Upper lobe of left lung (tissue), 6 donors: ENCODE measurements at regions not wholly inside any gene's neighbourhood (a gene's known extent, or its start where the extent isn't known, plus 50 kb on each side); places are given as distances from the start of the nearest gene placed in this dataset.

Source experiments
- ATAC-seq, 2 donors: fragments of 200-7000 bp; cut with Tn5 transposase; one replicate each; pipeline ENCODE4 v1.9.1; 2022; ENCODE audit warnings: mild to moderate bottlenecking in 2 of 2, moderate library complexity in 2 of 2; ENCODE audit not compliant: low FRiP score in 2 of 2
- DNase-seq, 2 donors: peaks; one replicate each; pipeline ENCODE4 v3.0.0-alpha.2; 2019 to 2020
- H3K27ac ChIP-seq, 4 donors: fragments of 200-600 bp; sonication (generic); one replicate each; pipeline ENCODE4 v1.5.1; 2016 to 2019
- H3K27me3 ChIP-seq, 4 donors: fragments of 200-600 bp; sonication (generic); one replicate each; pipeline ENCODE4 v1.5.1; 2017 to 2019
- H3K36me3 ChIP-seq, 4 donors: fragments of 200-600 bp; sonication (generic); one replicate each; pipeline ENCODE4 v1.5.1; 2016 to 2019
- H3K4me1 ChIP-seq, 4 donors: fragments of 200-600 bp; sonication (generic); one replicate each; pipeline ENCODE4 v1.5.1; 2018 to 2019
- H3K4me3 ChIP-seq, 4 donors: fragments of 200-600 bp; sonication (generic); one replicate each; pipeline ENCODE4 v1.5.1; 2017 to 2019; ENCODE audit warnings: mild to moderate bottlenecking in 2 of 4, moderate library complexity in 1 of 4
- H3K9me3 ChIP-seq, 4 donors: fragments of 200-600 bp; sonication (generic); one replicate each; pipeline ENCODE4 v1.5.1; 2018 to 2019
- EP300 ChIP-seq, 4 donors: sonication (generic); formaldehyde crosslinking; IDR thresholded peaks; one replicate each; pipeline ENCODE4 v1.5.1; 2017; ENCODE audit warnings: antibody characterized with exemption in 4 of 4, control low read depth in 2 of 4
- POLR2A ChIP-seq, 4 donors: fragments of 450-650 bp; IDR thresholded peaks; one replicate each; pipeline ENCODE4 v1.5.1; 2016 to 2017; ENCODE audit warnings: antibody characterized with exemption in 4 of 4, mild to moderate bottlenecking in 2 of 4
- POLR2AphosphoS5 ChIP-seq, 2 donors: sonication (generic); formaldehyde crosslinking; IDR thresholded peaks; one replicate each; pipeline ENCODE4 v1.5.1; 2017; ENCODE audit warnings: antibody characterized with exemption in 2 of 2
- WGBS, 2 donors: methylation state at CpG; one replicate each; pipeline ENCODE4 v1.1.5; 2017 to 2018; 5-methylcytosine and 5-hydroxymethylcytosine counted together
- TF ChIP-seq, protein P1 (sequence below), 6 experiments: fragments of 450-650 bp in 4 of 6; fragments of 200-600 bp in 2 of 6; sonication (generic) in 2 of 6; IDR thresholded peaks; one replicate each; pipeline ENCODE4 v1.5.1; 2016 to 2019; ENCODE audit warnings: antibody characterized with exemption in 6 of 6
- donor health status: DM: no; HTN: no; CAD: no; lungs with moderate emphysema.
- donor health status: DM: no; HTN: yes; CAD: no; lungs with severe emphysema.

- no peak for ATAC-seq
- Histone ChIP-seq H3K9me3 (no peaks in the 10 kb centered on the region), H3K4me1 (peaks cover 0 to 7% (median 2%) of the 10 kb centered on the region in 4 donors), H3K36me3 (no peaks in the 10 kb centered on the region), H3K27me3 (no peaks in the 10 kb centered on the region), H3K4me3 (no peak overlapping the region), H3K27ac (no peak overlapping the region)
- WGBS, 2 donors, result 69 to 74% methylated on average over 2 of the region's 2 CpGs
- TF ChIP-seq, protein P1, sequence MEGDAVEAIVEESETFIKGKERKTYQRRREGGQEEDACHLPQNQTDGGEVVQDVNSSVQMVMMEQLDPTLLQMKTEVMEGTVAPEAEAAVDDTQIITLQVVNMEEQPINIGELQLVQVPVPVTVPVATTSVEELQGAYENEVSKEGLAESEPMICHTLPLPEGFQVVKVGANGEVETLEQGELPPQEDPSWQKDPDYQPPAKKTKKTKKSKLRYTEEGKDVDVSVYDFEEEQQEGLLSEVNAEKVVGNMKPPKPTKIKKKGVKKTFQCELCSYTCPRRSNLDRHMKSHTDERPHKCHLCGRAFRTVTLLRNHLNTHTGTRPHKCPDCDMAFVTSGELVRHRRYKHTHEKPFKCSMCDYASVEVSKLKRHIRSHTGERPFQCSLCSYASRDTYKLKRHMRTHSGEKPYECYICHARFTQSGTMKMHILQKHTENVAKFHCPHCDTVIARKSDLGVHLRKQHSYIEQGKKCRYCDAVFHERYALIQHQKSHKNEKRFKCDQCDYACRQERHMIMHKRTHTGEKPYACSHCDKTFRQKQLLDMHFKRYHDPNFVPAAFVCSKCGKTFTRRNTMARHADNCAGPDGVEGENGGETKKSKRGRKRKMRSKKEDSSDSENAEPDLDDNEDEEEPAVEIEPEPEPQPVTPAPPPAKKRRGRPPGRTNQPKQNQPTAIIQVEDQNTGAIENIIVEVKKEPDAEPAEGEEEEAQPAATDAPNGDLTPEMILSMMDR (IDR thresholded peaks at IDR 0.05), result no peak
- TF ChIP-seq POLR2AphosphoS5 (IDR thresholded peaks at IDR 0.05), result no peak
- no peak for TF ChIP-seq EP300 (IDR thresholded peaks at IDR 0.05)
- TF ChIP-seq POLR2A (IDR thresholded peaks at IDR 0.05), result no peak
- no peak for DNase-seq
Observed at GRCh38 chr20:4445331-4445730, 196.2 kb upstream of the ADRA1D start.

- no peak for ATAC-seq
- TF ChIP-seq POLR2A (IDR thresholded peaks at IDR 0.05) (no peak), EP300 (IDR thresholded peaks at IDR 0.05) (no peak), POLR2AphosphoS5 (IDR thresholded peaks at IDR 0.05) (no peak)
- TF ChIP-seq, protein P1 (IDR thresholded peaks at IDR 0.05), result no peak
- 88 to 91% methylated on average over 2 of the region's 2 CpGs for WGBS, 2 donors
Observed at GRCh38 chr20:4444404-4444803, 195.3 kb upstream of the ADRA1D start.

GRCh38 chr20:4443016-4443415 lies 193.9 kb upstream of the ADRA1D start:
- TF ChIP-seq POLR2AphosphoS5 (IDR thresholded peaks at IDR 0.05), result no peak
- TF ChIP-seq POLR2A (IDR thresholded peaks at IDR 0.05), result no peak
- TF ChIP-seq, protein P1 (IDR thresholded peaks at IDR 0.05), result no peak
- no peak for TF ChIP-seq EP300 (IDR thresholded peaks at IDR 0.05)
- no peak overlapping the region for H3K4me3 ChIP-seq
- no peaks in the 10 kb centered on the region for H3K4me1 ChIP-seq
- 68 to 70% methylated on average over 4 of the region's 4 CpGs for WGBS, 2 donors
- no peaks in the 10 kb centered on the region for H3K36me3 ChIP-seq
- H3K9me3 ChIP-seq, result no peaks in the 10 kb centered on the region
- ATAC-seq, result no peak
- no peak for DNase-seq
- no peak overlapping the region for H3K27ac ChIP-seq
- H3K27me3 ChIP-seq, result no peaks in the 10 kb centered on the region

More at GRCh38 chr20:4444404-4444803, 195.3 kb upstream of the ADRA1D start:
- no peak for DNase-seq
- Histone ChIP-seq H3K4me3 (no peak overlapping the region), H3K27ac (no peak overlapping the region), H3K4me1 (no peaks in the 10 kb centered on the region), H3K9me3 (no peaks in the 10 kb centered on the region), H3K36me3 (no peaks in the 10 kb centered on the region), H3K27me3 (no peaks in the 10 kb centered on the region)

DNA sequence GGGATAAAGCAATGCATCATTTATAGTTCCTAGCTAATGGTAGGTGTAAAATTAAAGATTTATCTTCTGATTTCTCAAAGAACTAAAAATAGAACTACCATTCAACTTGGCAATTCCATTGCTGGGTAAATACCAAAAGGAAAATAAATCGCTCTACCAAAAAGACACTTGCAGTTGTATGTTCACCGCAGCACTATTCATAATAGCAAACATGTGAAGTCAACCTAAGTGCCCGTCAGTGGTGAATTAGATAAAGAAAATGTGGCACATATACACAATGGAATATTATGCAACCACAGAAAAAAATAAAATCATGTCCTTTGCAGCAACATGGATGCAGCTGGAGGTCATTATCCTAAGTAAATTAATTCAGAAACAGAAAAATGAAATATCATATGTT lies 192.8 kb upstream of the ADRA1D start:
- DNase-seq, result no peak
- no peak for ATAC-seq
- no peaks in the 10 kb centered on the region for H3K9me3 ChIP-seq
- no peaks in the 10 kb centered on the region for H3K27me3 ChIP-seq
- H3K36me3 ChIP-seq, result no peaks in the 10 kb centered on the region
- no peak overlapping the region for H3K27ac ChIP-seq
- H3K4me3 ChIP-seq, result no peak overlapping the region
- WGBS, 2 donors, result 90 to 93% methylated on average over 3 of the region's 3 CpGs
- no peaks in the 10 kb centered on the region for H3K4me1 ChIP-seq
- TF ChIP-seq POLR2AphosphoS5 (IDR thresholded peaks at IDR 0.05), result no peak
- no peak for TF ChIP-seq EP300 (IDR thresholded peaks at IDR 0.05)
- TF ChIP-seq POLR2A (IDR thresholded peaks at IDR 0.05), result no peak
- TF ChIP-seq, protein P1 (IDR thresholded peaks at IDR 0.05), result no peak

DNA sequence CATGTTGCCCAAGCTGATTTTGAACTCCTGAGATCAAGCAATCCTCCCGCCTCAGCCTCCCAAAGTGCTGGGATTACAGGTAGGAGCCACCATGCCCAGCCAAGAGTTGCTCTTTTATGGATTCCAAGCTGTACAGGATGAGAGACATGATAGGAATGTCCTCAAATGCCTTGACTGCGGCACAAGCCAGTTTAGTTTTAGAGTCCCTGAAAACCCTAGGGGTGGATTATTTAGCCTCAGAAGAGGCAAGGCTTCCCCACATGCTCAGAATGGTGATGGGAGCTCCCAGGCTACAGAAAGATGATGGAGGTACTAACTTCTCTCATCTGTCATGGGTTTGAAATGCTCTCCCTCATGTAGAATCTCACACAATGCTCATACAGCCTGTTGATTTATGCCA lies 192.1 kb upstream of the ADRA1D start:
- Histone ChIP-seq H3K9me3 (no peaks in the 10 kb centered on the region), H3K27me3 (no peaks in the 10 kb centered on the region), H3K27ac (no peak overlapping the region), H3K4me1 (no peaks in the 10 kb centered on the region), H3K36me3 (no peaks in the 10 kb centered on the region), H3K4me3 (no peak overlapping the region)
- ATAC-seq (no peak), DNase-seq (no peak)
- no peak for TF ChIP-seq POLR2AphosphoS5 (IDR thresholded peaks at IDR 0.05)
- 93 to 95% methylated on average over 2 of the region's 2 CpGs for WGBS, 2 donors
